ENCODE measurements at regions not wholly inside any gene's neighbourhood (a gene's known extent, or its start where the extent isn't known, plus 50 kb on each side); places are given as distances from the start of the nearest gene placed in this dataset.
"Not testable (repeated sequence)": the region's sequence is repeated elsewhere in the genome, so short reads cannot be mapped to it uniquely, and the experiment has no call there.

- no peak for DNase-seq
Observed at GRCh38 chr3:118504906-118505305, 529.7 kb downstream of the IGSF11 start.

GRCh38 chr3:118505784-118506183 is 528.9 kb downstream of the IGSF11 start:
- no peak for DNase-seq

- no peak for DNase-seq
Observed at GRCh38 chr3:118511402-118511801, 523.2 kb downstream of the IGSF11 start.

DNA sequence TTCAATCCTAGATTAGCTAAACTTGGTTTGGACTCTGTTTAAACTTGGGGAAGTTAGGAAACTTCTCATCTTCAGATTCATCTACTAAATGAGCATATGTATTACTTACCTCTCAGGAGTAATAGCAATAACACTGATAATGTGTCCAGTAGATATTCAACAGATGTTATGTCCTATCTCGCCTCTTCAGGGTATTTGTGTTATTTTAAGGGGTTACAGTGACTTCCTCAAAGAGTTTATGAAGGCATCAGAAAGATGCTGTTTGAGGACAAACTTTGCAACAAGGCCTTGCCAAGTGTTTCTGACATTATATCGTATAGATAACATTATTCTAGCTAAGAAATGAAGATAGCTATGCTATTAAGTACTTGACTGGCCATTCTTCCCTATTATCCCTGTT is 522.3 kb downstream of the IGSF11 start:
- DNase-seq = no peak

- DNase-seq = no peak
Observed at GRCh38 chr3:118525077-118525476, 509.6 kb downstream of the IGSF11 start.

- no peak for DNase-seq
Observed at GRCh38 chr3:118526758-118527513, 507.7 kb downstream of the IGSF11 start.

DNA sequence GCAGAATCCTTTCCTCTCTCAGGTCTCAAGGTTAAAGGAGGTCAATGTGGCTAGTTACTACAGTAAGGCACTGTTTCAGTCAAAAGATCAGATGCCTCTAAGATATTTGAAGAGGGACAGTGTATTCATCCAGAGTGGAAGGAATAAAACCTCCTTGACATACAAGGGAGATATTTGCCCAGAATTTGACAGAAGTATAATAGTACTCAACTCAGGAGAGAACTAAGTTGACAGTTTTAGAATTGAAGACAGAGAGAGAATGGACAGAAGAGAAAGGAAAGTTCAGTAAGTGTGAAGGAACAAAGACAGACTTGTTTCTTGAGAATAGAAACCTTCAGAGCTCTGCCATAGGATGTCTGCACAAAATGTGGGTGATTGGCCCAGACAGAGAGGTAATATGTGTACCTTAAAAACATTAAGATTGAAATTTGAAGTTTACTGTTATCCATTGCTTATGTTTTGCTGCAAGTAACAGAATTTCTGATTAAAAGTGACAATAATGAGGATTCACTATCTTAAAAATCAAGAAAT is 507.1 kb downstream of the IGSF11 start:
- no peak for DNase-seq

DNA sequence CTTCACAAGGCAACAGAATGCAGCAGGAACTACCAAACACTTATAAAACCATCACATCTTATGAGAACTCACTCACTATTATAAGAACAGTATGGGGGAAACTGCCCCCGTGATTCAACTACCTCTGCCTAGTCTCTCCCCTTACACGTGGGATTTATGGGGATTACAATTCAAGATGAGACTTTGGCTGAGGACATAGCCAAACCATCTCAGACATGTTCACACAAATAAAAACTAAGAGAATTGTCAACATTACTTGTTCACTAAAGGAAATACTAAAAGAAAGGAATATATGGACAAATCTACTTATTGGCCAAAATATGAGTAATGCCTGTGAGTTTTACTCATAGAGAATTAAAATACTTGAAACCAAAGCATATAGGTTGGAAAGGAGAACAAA is 505.1 kb downstream of the IGSF11 start:
- DNase-seq = no peak

GRCh38 chr3:118530350-118530922 is 504.2 kb downstream of the IGSF11 start:
- no peak for DNase-seq

GRCh38 chr3:118530927-118531356 is 503.7 kb downstream of the IGSF11 start:
- DNase-seq = not testable (repeated sequence)

DNA sequence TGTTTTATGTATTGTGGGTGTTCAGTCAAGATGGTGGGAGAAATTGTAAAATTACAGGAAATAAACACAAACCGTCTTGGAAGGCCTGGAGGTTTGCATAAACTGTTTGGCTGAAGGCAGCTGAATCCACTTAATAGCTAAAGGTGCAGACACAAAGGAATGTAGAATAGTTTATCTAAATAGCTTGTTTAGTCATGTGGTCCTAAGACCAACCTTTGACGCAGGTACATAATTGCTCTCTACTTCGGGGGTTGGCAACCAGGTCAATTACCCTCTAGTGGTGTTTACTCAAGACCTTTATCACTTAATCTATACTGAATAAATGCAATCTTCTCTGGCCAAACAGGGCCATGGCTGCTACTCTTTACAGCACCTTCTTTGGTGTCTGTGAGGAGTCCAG is 502.8 kb downstream of the IGSF11 start:
- DNase-seq = no peak

GRCh38 chr3:118533676-118534075 is 501.0 kb downstream of the IGSF11 start:
- no peak for DNase-seq

DNA sequence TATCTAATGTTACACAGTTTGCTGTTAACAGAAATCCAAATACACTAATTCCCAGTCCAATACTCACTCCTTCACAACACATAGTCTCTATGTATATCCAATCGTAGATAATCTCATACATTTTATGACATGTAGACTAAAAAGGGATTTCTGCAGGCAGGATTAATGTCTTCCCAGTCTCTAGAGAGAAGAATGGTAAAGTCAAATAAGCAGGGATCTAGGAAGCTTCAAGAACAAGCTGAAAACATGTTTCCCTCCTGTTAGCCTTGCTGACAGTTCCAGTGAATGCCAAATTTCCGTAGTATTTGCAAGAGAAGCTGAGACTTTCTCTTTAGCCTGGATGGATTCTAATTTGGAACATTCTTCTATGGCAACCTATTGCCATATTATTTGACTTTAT is 500.1 kb downstream of the IGSF11 start:
- no peak for DNase-seq

- DNase-seq = no peak
Observed at GRCh38 chr3:118536764-118537163, 497.9 kb downstream of the IGSF11 start.

DNA sequence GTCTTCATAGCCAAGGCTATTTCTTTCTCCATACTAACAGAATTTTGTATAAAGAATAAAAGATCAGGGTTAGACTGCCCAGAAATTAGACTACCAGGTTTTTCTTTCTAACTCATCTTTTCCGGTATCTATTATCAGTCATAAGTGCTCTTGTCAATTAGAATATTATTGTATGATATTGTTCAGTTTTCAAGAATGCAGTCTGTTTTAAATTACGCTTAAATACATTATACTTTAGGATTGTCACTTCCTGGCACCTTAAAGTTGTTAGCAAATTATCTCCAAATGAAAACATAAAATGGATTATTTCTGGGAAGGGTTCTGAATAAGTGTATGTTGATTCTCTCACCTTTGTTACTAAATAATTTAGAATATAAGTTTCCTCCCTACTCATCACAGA is 497.2 kb downstream of the IGSF11 start:
- no peak for DNase-seq

DNA sequence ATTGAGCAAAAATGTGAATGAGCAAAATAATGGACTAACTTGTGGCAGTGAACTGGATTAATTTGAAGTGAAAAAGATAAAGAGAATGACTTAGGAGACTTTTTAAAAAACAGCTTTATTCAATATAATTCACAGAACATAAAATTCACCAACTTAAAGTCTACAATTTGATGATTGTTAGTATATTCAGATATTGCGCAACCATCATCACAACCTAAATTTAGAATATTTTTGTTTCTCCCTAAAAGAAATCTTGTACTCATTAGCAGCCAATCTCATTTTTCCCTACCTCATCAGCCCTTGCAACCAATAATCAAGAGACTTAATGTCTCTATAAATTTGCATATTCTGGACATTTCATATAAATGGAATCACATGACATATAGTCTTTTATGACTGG is 496.5 kb downstream of the IGSF11 start:
- no peak for DNase-seq

GRCh38 chr3:118539820-118540447 is 494.7 kb downstream of the IGSF11 start:
- not testable (repeated sequence) for DNase-seq

DNA sequence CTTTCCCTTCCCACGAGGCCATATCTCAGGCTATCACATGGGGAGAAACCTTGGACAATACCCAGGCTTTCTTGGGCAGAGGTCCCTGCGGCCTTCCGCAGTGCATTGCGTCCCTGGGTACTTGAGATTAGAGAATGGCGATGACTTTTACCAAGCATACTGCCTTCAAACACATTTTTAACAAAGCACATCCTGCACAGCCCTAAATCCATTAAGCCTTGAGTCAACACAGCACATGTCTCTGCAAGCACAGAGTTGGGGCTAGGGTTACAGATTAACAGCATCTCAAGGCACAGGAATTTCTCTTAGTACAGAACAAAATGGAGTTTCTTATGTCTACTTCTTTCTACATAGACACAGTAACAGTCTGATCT is 494.2 kb downstream of the IGSF11 start:
- DNase-seq = peak; percentile 12

- no peak for DNase-seq
Observed at GRCh38 chr3:118540826-118541225, 493.8 kb downstream of the IGSF11 start.

GRCh38 chr3:118541796-118542195 is 492.9 kb downstream of the IGSF11 start:
- DNase-seq = no peak

GRCh38 chr3:118543832-118544231 is 490.8 kb downstream of the IGSF11 start:
- no peak for DNase-seq

DNA sequence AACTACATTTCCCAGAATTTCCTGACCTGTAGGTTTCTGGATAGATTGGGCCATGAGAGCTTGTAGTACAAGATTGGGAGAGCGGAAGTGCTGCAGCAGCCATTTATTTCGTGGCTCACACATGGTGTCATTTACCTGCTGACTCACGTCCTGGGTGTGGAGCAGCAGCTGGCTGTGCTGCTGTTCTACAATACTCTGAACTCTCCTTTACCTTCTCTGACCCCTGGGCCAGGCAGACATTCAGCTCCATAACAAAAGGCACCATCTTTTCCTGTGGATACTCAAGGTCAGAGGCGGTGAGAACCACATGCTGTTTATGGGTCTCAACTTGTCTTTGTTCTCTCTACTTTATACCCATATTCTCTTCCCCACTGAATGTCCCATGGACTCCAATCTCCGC is 490.2 kb downstream of the IGSF11 start:
- no peak for DNase-seq

DNA sequence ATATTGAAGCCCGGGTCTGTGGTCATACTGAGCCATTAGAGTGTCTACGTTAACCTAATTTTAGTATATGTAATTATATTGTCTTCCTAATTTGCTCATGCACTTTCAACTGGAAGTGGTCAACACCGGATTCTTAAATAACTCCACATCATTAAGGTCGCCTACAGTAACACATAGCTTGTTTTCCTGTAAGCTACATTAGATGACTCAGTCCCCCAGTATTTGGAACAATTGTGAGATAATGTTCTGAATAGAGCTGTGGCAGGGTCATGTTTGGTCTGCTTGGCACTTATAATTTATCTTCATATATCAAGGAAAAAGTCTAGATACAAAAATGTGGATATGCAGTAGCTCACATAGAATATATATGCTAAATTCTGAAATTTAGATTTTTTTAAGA is 486.2 kb downstream of the IGSF11 start:
- DNase-seq = no peak

DNA sequence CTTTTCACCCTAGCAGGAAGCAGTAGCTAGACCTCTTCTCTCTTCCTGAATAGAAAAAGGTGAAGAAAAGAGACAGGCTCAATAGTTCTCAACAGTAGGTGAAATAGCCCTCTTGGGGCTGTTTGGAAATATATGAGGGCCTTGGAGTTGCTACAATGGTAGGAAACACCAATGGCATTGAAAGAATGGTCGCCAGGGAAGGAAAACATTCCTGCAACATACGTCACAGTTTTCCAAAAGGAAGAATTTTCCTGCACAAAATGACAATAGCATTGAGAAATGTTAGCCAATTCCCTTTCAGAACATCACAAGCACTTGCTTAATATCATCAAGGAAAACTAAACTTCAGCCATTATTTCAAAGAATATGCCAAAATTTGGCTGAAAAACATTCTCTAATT is 484.5 kb downstream of the IGSF11 start:
- DNase-seq = no peak

All from SHP77 treated with DMSO at 0.1 percent for 48 hours (cell line).